ENCODE measurements at regions not wholly inside any gene's neighbourhood (a gene's known extent, or its start where the extent isn't known, plus 50 kb on each side); places are given as distances from the start of the nearest gene placed in this dataset.
A peak's percentile ranks its signal among the peaks of the same experiment; 100 is the strongest.

- no peaks in the 10 kb centered on the region for H3K36me3 ChIP-seq (replicated peaks in 1 of 2; ENCODE audit: control insufficient read depth in 1 of 2, insufficient read depth in 2 of 2, low read length in 1 of 2)
- no peak overlapping the region for H3K4me2 ChIP-seq
- CTCF ChIA-PET: no interaction called here
- H3K4me1 ChIP-seq (ENCODE audit: control insufficient read depth in 1 of 2, insufficient read depth in 2 of 2, low read depth in 1 of 2, low read length in 1 of 2): peaks cover 4 to 8% of the 10 kb centered on the region in 2 experiments; a peak in 3 of 4 replicates
- no peaks in the 10 kb centered on the region for H3F3A ChIP-seq (replicated peaks; ENCODE audit: insufficient read depth)
- no peak overlapping the region for H3K4me3 ChIP-seq (ENCODE audit: low read depth in 2 of 2, low read length in 1 of 2)
- no peak overlapping the region; the same call in 1 of the 2 replicates for H2AFZ ChIP-seq (ENCODE audit: low read depth)
- H3K27ac ChIP-seq (ENCODE audit: low read depth in 2 of 2, low read length in 1 of 2): no peak overlapping the region
- 75% methylated on average over 2 of the region's 2 CpGs for WGBS (ENCODE audit: low lambda C conversion rate)
- no peaks in the 10 kb centered on the region for H3K79me2 ChIP-seq (ENCODE audit: insufficient read depth)
- no peak overlapping the region for H3K9ac ChIP-seq
- TF ChIP-seq GABPA (IDR thresholded peaks at IDR 0.05; ENCODE audit: low read depth) (no peak), RXRA (IDR thresholded peaks at IDR 0.05; ENCODE audit: borderline replicate concordance, low read depth) (no peak), GATA2 (CRISPR knock-in tag; IDR thresholded peaks at IDR 0.05) (no peak)
- POLR2A ChIA-PET: no interaction called here
- DNase-seq: no peak
- no peaks in the 10 kb centered on the region for H3K9me2 ChIP-seq
- H3K9me3 ChIP-seq: no peaks in the 10 kb centered on the region
- H3K27me3 ChIP-seq (ENCODE audit: insufficient read depth): no peaks in the 10 kb centered on the region
- no peaks in the 10 kb centered on the region for H4K20me1 ChIP-seq (ENCODE audit: insufficient read depth)
Measured at GRCh38 chr4:124209626-124210025, 502.9 kb downstream of the ANKRD50 start.

DNA sequence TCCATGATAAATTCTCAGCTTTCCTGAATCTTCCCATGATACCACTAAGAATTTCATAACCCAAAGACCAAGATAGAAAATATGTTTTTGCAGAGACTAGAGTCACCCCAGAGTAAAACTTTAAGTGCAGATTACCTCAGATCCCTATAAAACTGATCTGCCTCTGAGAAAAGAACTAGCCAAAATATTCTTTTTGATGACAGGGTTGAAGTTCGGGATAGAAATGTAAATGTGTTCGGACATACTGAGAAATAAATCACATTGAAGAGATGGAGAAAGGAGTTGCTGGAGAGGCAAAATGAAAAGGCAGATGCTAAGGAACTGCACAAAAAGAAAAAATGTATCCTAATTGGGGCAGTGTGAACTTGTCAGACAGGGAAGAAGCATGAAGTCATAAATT is 501.8 kb downstream of the ANKRD50 start:
- POLR2A ChIA-PET: no interaction called here
- DNase-seq: no peak
- no peaks in the 10 kb centered on the region for H3K9me2 ChIP-seq
- peaks cover 4 to 8% of the 10 kb centered on the region in 2 experiments; a peak in 3 of 4 replicates for H3K4me1 ChIP-seq (ENCODE audit: control insufficient read depth in 1 of 2, insufficient read depth in 2 of 2, low read depth in 1 of 2, low read length in 1 of 2)
- H3K9ac ChIP-seq: no peak overlapping the region
- H3K36me3 ChIP-seq (replicated peaks in 1 of 2; ENCODE audit: control insufficient read depth in 1 of 2, insufficient read depth in 2 of 2, low read length in 1 of 2): no peaks in the 10 kb centered on the region
- 95% methylated on average over 2 of the region's 2 CpGs for WGBS (ENCODE audit: low lambda C conversion rate)
- no peak overlapping the region for H3K4me2 ChIP-seq
- no peaks in the 10 kb centered on the region for H3K27me3 ChIP-seq (ENCODE audit: insufficient read depth)
- H2AFZ ChIP-seq (ENCODE audit: low read depth): peak overlapping the region; percentile 9; the same call in 1 of the 2 replicates
- no peaks in the 10 kb centered on the region for H3F3A ChIP-seq (replicated peaks; ENCODE audit: insufficient read depth)
- CTCF ChIA-PET: no interaction called here
- TF ChIP-seq, protein P1, sequence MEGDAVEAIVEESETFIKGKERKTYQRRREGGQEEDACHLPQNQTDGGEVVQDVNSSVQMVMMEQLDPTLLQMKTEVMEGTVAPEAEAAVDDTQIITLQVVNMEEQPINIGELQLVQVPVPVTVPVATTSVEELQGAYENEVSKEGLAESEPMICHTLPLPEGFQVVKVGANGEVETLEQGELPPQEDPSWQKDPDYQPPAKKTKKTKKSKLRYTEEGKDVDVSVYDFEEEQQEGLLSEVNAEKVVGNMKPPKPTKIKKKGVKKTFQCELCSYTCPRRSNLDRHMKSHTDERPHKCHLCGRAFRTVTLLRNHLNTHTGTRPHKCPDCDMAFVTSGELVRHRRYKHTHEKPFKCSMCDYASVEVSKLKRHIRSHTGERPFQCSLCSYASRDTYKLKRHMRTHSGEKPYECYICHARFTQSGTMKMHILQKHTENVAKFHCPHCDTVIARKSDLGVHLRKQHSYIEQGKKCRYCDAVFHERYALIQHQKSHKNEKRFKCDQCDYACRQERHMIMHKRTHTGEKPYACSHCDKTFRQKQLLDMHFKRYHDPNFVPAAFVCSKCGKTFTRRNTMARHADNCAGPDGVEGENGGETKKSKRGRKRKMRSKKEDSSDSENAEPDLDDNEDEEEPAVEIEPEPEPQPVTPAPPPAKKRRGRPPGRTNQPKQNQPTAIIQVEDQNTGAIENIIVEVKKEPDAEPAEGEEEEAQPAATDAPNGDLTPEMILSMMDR (IDR thresholded peaks at IDR 0.05): no peak
- TF ChIP-seq FOXM1 (IDR thresholded peaks at IDR 0.05; ENCODE audit: low read depth) (no peak), RCOR1 (IDR thresholded peaks at IDR 0.05; ENCODE audit: low read length) (no peak), EZH2phosphoT487 (IDR thresholded peaks at IDR 0.05; ENCODE audit: borderline replicate concordance, low read depth) (no peak), JUND (IDR thresholded peaks at IDR 0.05) (no peak), RXRA (IDR thresholded peaks at IDR 0.05; ENCODE audit: borderline replicate concordance, low read depth) (no peak), IRF3 (IDR thresholded peaks at IDR 0.05; ENCODE audit: low read depth, low read length) (no peak), MXI1 (IDR thresholded peaks at IDR 0.05; ENCODE audit: low read depth, low read length) (no peak)
- H3K79me2 ChIP-seq (ENCODE audit: insufficient read depth): no peaks in the 10 kb centered on the region
- H4K20me1 ChIP-seq (ENCODE audit: insufficient read depth): no peaks in the 10 kb centered on the region
- no peak overlapping the region for H3K27ac ChIP-seq (ENCODE audit: low read depth in 2 of 2, low read length in 1 of 2)
- no peak overlapping the region for H3K4me3 ChIP-seq (ENCODE audit: low read depth in 2 of 2, low read length in 1 of 2)
- no peaks in the 10 kb centered on the region for H3K9me3 ChIP-seq

Data from SK-N-SH (cell line).